ENCODE measurements at regions not wholly inside any gene's neighbourhood (a gene's known extent, or its start where the extent isn't known, plus 50 kb on each side); places are given as distances from the start of the nearest gene placed in this dataset.

- no peaks in the 10 kb centered on the region for H3K36me3 Mint-ChIP-seq
- no peak overlapping the region for H3K27ac Mint-ChIP-seq
- H3K9me3 Mint-ChIP-seq, result peaks cover 14 to 22% (median 20%) of the 10 kb centered on the region in 3 donors
- peaks cover 12% of the 10 kb centered on the region for H3K27me3 Mint-ChIP-seq
- no peaks in the 10 kb centered on the region for H3K4me1 Mint-ChIP-seq
- H3K4me3 Mint-ChIP-seq, result no peak overlapping the region
Observed at GRCh38 chr2:11032396-11032795, 120.7 kb downstream of the KCNF1 start.

- Mint-ChIP-seq H3K27ac (no peak overlapping the region), H3K4me1 (no peaks in the 10 kb centered on the region), H3K9me3 (peaks cover 20 to 24% (median 21%) of the 10 kb centered on the region in 3 donors), H3K4me3 (no peak overlapping the region), H3K27me3 (peaks cover 14% of the 10 kb centered on the region), H3K36me3 (no peaks in the 10 kb centered on the region)
Observed at GRCh38 chr2:11033114-11033513, 121.4 kb downstream of the KCNF1 start.

- Mint-ChIP-seq H3K9me3 (peaks cover 24 to 33% (median 26%) of the 10 kb centered on the region in 3 donors), H3K4me1 (no peaks in the 10 kb centered on the region), H3K36me3 (peaks cover 3% of the 10 kb centered on the region), H3K4me3 (no peak overlapping the region), H3K27ac (no peak overlapping the region), H3K27me3 (peaks cover 29% of the 10 kb centered on the region)
Observed at GRCh38 chr2:11038641-11039040, 116.6 kb upstream of the SLC66A3 start.

GRCh38 chr2:11040992-11041391 is 114.3 kb upstream of the SLC66A3 start:
- Mint-ChIP-seq H3K27me3 (peaks cover 28% of the 10 kb centered on the region), H3K27ac (no peak overlapping the region), H3K9me3 (peaks cover 16 to 31% (median 22%) of the 10 kb centered on the region in 3 donors), H3K36me3 (peaks cover 3% of the 10 kb centered on the region), H3K4me1 (no peaks in the 10 kb centered on the region), H3K4me3 (no peak overlapping the region)

- peaks cover 20% of the 10 kb centered on the region for H3K27me3 Mint-ChIP-seq
- H3K27ac Mint-ChIP-seq, result no peak overlapping the region
- peaks cover 7 to 17% (median 8%) of the 10 kb centered on the region in 3 donors for H3K9me3 Mint-ChIP-seq
Observed at GRCh38 chr2:11042841-11043240, 112.4 kb upstream of the SLC66A3 start.

GRCh38 chr2:11043245-11043644 is 112.0 kb upstream of the SLC66A3 start:
- H3K4me1 Mint-ChIP-seq, result no peaks in the 10 kb centered on the region
- no peak overlapping the region for H3K27ac Mint-ChIP-seq
- H3K27me3 Mint-ChIP-seq, result peaks cover 20% of the 10 kb centered on the region
- H3K9me3 Mint-ChIP-seq, result peaks cover 5 to 13% (median 8%) of the 10 kb centered on the region in 3 donors
- peaks cover 3% of the 10 kb centered on the region for H3K36me3 Mint-ChIP-seq
- H3K4me3 Mint-ChIP-seq, result no peak overlapping the region

More at GRCh38 chr2:11042841-11043240, 112.4 kb upstream of the SLC66A3 start:
- Mint-ChIP-seq H3K4me1 (no peaks in the 10 kb centered on the region), H3K36me3 (peaks cover 3% of the 10 kb centered on the region), H3K4me3 (no peak overlapping the region)

GRCh38 chr2:11044201-11044600 is 111.1 kb upstream of the SLC66A3 start:
- peaks cover 23% of the 10 kb centered on the region for H3K27me3 Mint-ChIP-seq
- no peak overlapping the region for H3K27ac Mint-ChIP-seq
- peaks cover 3% of the 10 kb centered on the region for H3K36me3 Mint-ChIP-seq
- peaks cover 3 to 9% (median 8%) of the 10 kb centered on the region in 3 donors for H3K9me3 Mint-ChIP-seq
- H3K4me1 Mint-ChIP-seq, result no peaks in the 10 kb centered on the region
- H3K4me3 Mint-ChIP-seq, result peak overlapping the region in 1 of 4 donors; percentile 72

GRCh38 chr2:11045294-11045693 is 110.0 kb upstream of the SLC66A3 start:
- Mint-ChIP-seq H3K4me1 (no peaks in the 10 kb centered on the region), H3K9me3 (no peaks in the 10 kb centered on the region), H3K27ac (no peak overlapping the region), H3K4me3 (no peak overlapping the region), H3K36me3 (peaks cover 3% of the 10 kb centered on the region), H3K27me3 (peaks cover 21% of the 10 kb centered on the region)

GRCh38 chr2:11048335-11049008 is 106.8 kb upstream of the SLC66A3 start:
- H3K9me3 Mint-ChIP-seq, result peaks cover 0 to 1% (median 0%) of the 10 kb centered on the region in 3 donors
- no peak overlapping the region for H3K27ac Mint-ChIP-seq
- no peak overlapping the region for H3K4me3 Mint-ChIP-seq
- peaks cover 11% of the 10 kb centered on the region for H3K27me3 Mint-ChIP-seq
- no peaks in the 10 kb centered on the region for H3K4me1 Mint-ChIP-seq
- no peaks in the 10 kb centered on the region for H3K36me3 Mint-ChIP-seq

- Mint-ChIP-seq H3K4me3 (no peak overlapping the region), H3K27ac (no peak overlapping the region), H3K36me3 (no peaks in the 10 kb centered on the region), H3K4me1 (no peaks in the 10 kb centered on the region), H3K27me3 (peaks cover 9% of the 10 kb centered on the region), H3K9me3 (peaks cover 0 to 1% (median 0%) of the 10 kb centered on the region in 3 donors)
Observed at GRCh38 chr2:11050565-11050964, 104.7 kb upstream of the SLC66A3 start.

GRCh38 chr2:11051280-11051679 is 104.0 kb upstream of the SLC66A3 start:
- Mint-ChIP-seq H3K4me3 (no peak overlapping the region), H3K27ac (no peak overlapping the region), H3K9me3 (peaks cover 0 to 1% (median 0%) of the 10 kb centered on the region in 3 donors), H3K27me3 (peaks cover 9% of the 10 kb centered on the region), H3K36me3 (no peaks in the 10 kb centered on the region), H3K4me1 (no peaks in the 10 kb centered on the region)

GRCh38 chr2:11053546-11053945 is 101.7 kb upstream of the SLC66A3 start:
- peaks cover 3% of the 10 kb centered on the region for H3K36me3 Mint-ChIP-seq
- H3K4me3 Mint-ChIP-seq, result no peak overlapping the region
- H3K27me3 Mint-ChIP-seq, result peaks cover 8% of the 10 kb centered on the region
- H3K27ac Mint-ChIP-seq, result no peak overlapping the region
- no peaks in the 10 kb centered on the region for H3K4me1 Mint-ChIP-seq
- peaks cover 0 to 1% (median 0%) of the 10 kb centered on the region in 3 donors for H3K9me3 Mint-ChIP-seq

- H3K36me3 Mint-ChIP-seq, result peaks cover 3% of the 10 kb centered on the region
- H3K27ac Mint-ChIP-seq, result no peak overlapping the region
- H3K27me3 Mint-ChIP-seq, result peaks cover 5% of the 10 kb centered on the region
Observed at GRCh38 chr2:11054783-11055678, 100.2 kb upstream of the SLC66A3 start.

GRCh38 chr2:11055679-11056215 is 99.5 kb upstream of the SLC66A3 start:
- H3K9me3 Mint-ChIP-seq, result peaks cover 0 to 12% (median 3%) of the 10 kb centered on the region in 3 donors
- no peaks in the 10 kb centered on the region for H3K4me1 Mint-ChIP-seq
- H3K4me3 Mint-ChIP-seq, result no peak overlapping the region
- H3K27ac Mint-ChIP-seq, result no peak overlapping the region
- peaks cover 3% of the 10 kb centered on the region for H3K36me3 Mint-ChIP-seq
- H3K27me3 Mint-ChIP-seq, result peaks cover 5% of the 10 kb centered on the region

More at GRCh38 chr2:11054783-11055678, 100.2 kb upstream of the SLC66A3 start:
- peaks cover 0 to 5% (median 1%) of the 10 kb centered on the region in 3 donors for H3K9me3 Mint-ChIP-seq
- no peaks in the 10 kb centered on the region for H3K4me1 Mint-ChIP-seq
- no peak overlapping the region for H3K4me3 Mint-ChIP-seq

GRCh38 chr2:11056614-11057013 is 98.7 kb upstream of the SLC66A3 start:
- Mint-ChIP-seq H3K27me3 (peaks cover 5% of the 10 kb centered on the region), H3K27ac (no peak overlapping the region), H3K4me3 (no peak overlapping the region), H3K4me1 (no peaks in the 10 kb centered on the region), H3K36me3 (peaks cover 3% of the 10 kb centered on the region), H3K9me3 (peaks cover 2 to 17% (median 3%) of the 10 kb centered on the region in 3 donors)

Measured in IgD-negative memory B cell (primary cell).